GM23338 (cell line): ENCODE measurements at regions not wholly inside any gene's neighbourhood (a gene's known extent, or its start where the extent isn't known, plus 50 kb on each side); places are given as distances from the start of the nearest gene placed in this dataset.

Experiments
- ATAC-seq: fragments of 200-7000 bp; cut with Tn5 transposase; 3 replicates; pipeline ENCODE4 v1.9.1; 2020
- DNase-seq: peaks from one replicate; pipeline ENCODE4 v3.0.0-alpha.2; 2015; ENCODE audit warnings: low spot score
- H2AFZ ChIP-seq: fragments of 200-600 bp; sonication (generic); 2 replicates; pipeline ENCODE4 v1.8.0; 2016; ENCODE audit warnings: antibody characterized with exemption, mild to moderate bottlenecking, moderate library complexity
- H3F3A ChIP-seq: fragments of 200-600 bp; sonication (generic); replicated peaks from 2 replicates; pipeline ENCODE4 v1.8.0; 2017; ENCODE audit warnings: antibody characterized with exemption, mixed run types, low read depth
- H3K27ac ChIP-seq: fragments of 200-600 bp; sonication (generic); 2 replicates; pipeline ENCODE4 v1.6.1; 2016; ENCODE audit warnings: low read depth
- H3K27me3 ChIP-seq: fragments of 200-600 bp; sonication (generic); 2 replicates; pipeline ENCODE4 v1.8.0; 2016; ENCODE audit warnings: mild to moderate bottlenecking, mixed run types, moderate library complexity; ENCODE audit not compliant: insufficient read depth
- H3K36me3 ChIP-seq: fragments of 200-600 bp; sonication (generic); 2 replicates; pipeline ENCODE4 v1.8.0; 2016; ENCODE audit warnings: mild to moderate bottlenecking; ENCODE audit not compliant: insufficient read depth
- H3K4me1 ChIP-seq: fragments of 200-600 bp; sonication (generic); 2 replicates; pipeline ENCODE4 v1.8.0; 2016; ENCODE audit warnings: mild to moderate bottlenecking, moderate library complexity; ENCODE audit not compliant: insufficient read depth
- H3K4me2 ChIP-seq: fragments of 200-600 bp; sonication (generic); 2 replicates; pipeline ENCODE4 v1.7.1; 2017; ENCODE audit warnings: mixed run types
- H3K4me3 ChIP-seq: fragments of 200-600 bp; sonication (generic); 2 replicates; pipeline ENCODE4 v1.6.1; 2016; ENCODE audit warnings: mixed run types
- H3K79me2 ChIP-seq: fragments of 200-600 bp; sonication (generic); replicated peaks from 2 replicates; pipeline ENCODE4 v1.8.0; 2017; ENCODE audit warnings: mild to moderate bottlenecking; ENCODE audit not compliant: insufficient read depth
- H3K9me2 ChIP-seq: fragments of 200-600 bp; sonication (generic); 2 replicates; pipeline ENCODE4 v1.8.0; 2017; ENCODE audit not compliant: insufficient read depth
- H4K20me1 ChIP-seq: fragments of 200-600 bp; sonication (generic); replicated peaks from 2 replicates; pipeline ENCODE4 v1.8.0; 2017; ENCODE audit warnings: mild to moderate bottlenecking; ENCODE audit not compliant: insufficient read depth
- H3K27ac Mint-ChIP-seq: 2 replicates; pipeline ENCODE4 v1.8.0; 2020; ENCODE audit warnings: inconsistent platforms, mild to moderate bottlenecking, moderate library complexity, mixed read lengths
- H3K27me3 Mint-ChIP-seq: 3 replicates; pipeline ENCODE4 v1.8.0; 2022; ENCODE audit warnings: low read depth, mild to moderate bottlenecking, moderate library complexity, mixed read lengths, inconsistent platforms; ENCODE audit not compliant: insufficient read depth, poor library complexity
- H3K36me3 Mint-ChIP-seq: 3 replicates; pipeline ENCODE4 v1.8.0; 2021; ENCODE audit warnings: low read depth, mild to moderate bottlenecking, inconsistent platforms, moderate library complexity, mixed read lengths
- H3K4me1 Mint-ChIP-seq: 3 replicates; pipeline ENCODE4 v1.8.0; 2020; ENCODE audit warnings: mild to moderate bottlenecking, inconsistent platforms, mixed read lengths
- H3K4me3 Mint-ChIP-seq: 3 replicates; pipeline ENCODE4 v1.8.0; 2021; ENCODE audit warnings: moderate library complexity, mild to moderate bottlenecking, inconsistent platforms, mixed read lengths
- H3K9me3 Mint-ChIP-seq: 3 replicates; pipeline ENCODE4 v1.8.0; 2020; ENCODE audit warnings: moderate library complexity, mild to moderate bottlenecking, inconsistent platforms, mixed read lengths
- NANOG ChIP-seq: IDR thresholded peaks from 2 replicates; pipeline ENCODE4 v1.6.1; 2016; ENCODE audit warnings: antibody characterized with exemption, borderline replicate concordance
- POLR2AphosphoS5 ChIP-seq: IDR thresholded peaks from 2 replicates; pipeline ENCODE4 v1.6.1; 2016; ENCODE audit warnings: antibody characterized with exemption, low read depth
- ZNF331 ChIP-seq: fragments of 250-450 bp; sonication (Bioruptor Pico); IDR thresholded peaks from 2 replicates; pipeline ENCODE4 v1.5.0; 2020; ENCODE audit warnings: low read depth, mild to moderate bottlenecking, moderate library complexity
- ZNF462 ChIP-seq: fragments of 250-450 bp; sonication (Bioruptor Pico); IDR thresholded peaks from 2 replicates; pipeline ENCODE4 v1.5.0; 2020; ENCODE audit warnings: mild to moderate bottlenecking, moderate library complexity
- TF ChIP-seq, protein P1 (sequence below): IDR thresholded peaks from 2 replicates; pipeline ENCODE4 v1.6.1; 2016; ENCODE audit warnings: antibody characterized with exemption

DNA sequence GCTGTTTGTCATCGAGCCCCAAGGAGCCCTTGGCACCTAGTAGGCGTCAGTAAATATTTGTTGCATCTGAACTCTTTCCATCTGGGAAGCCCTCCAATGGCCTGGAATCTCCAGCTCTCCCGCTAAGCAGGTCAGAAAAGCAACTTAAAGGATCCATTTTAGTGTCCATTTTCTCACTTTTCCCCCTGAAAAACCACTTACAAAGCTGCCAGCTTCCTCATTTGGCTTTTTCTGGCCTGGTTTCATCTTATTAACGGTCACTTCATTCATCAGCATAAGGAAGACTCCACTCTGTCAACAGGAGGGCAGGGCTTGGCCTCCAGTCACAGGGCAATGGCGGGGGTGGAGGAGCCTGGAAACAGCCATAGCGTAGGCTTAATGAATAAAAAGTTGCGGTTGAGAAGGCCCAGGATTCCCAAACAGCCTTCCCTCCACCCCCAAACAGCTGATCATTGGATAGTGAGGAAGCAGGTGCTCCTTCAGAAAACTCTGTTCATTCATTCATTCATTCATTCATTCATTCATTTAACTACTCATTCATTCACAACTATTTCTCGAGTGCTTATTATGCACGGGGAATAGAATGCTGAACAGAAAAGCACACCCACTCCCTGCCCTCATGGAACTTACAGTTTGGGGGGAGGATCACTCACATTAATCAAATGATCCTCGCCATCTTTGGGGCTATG, 104.5 kb upstream of the RCN1 start:
- Histone ChIP-seq H3K4me1 (no peaks in the 10 kb centered on the region), H3K9me2 (no peaks in the 10 kb centered on the region), H3K36me3 (no peaks in the 10 kb centered on the region), H3K79me2 (no peaks in the 10 kb centered on the region), H3K4me2 (peak overlapping the region; percentile 87), H3F3A (no peaks in the 10 kb centered on the region), H3K4me3 (no peak overlapping the region; the same call in 1 of the 2 replicates), H2AFZ (no peak overlapping the region; the same call in 1 of the 2 replicates), H3K27ac (no peak overlapping the region), H4K20me1 (no peaks in the 10 kb centered on the region), H3K27me3 (peaks cover 14% of the 10 kb centered on the region)
- ATAC-seq (no peak), DNase-seq (peak; percentile 15)
- Mint-ChIP-seq H3K36me3 (no peaks in the 10 kb centered on the region; the same call in 2 of the 3 replicates), H3K27ac (no peak overlapping the region), H3K4me3 (peak overlapping the region; percentile 58), H3K9me3 (no peaks in the 10 kb centered on the region), H3K4me1 (no peaks in the 10 kb centered on the region; the same call in 2 of the 3 replicates), H3K27me3 (peaks cover 12% of the 10 kb centered on the region)
- no peak for TF ChIP-seq ZNF331 (CRISPR knock-in tag)
- TF ChIP-seq POLR2AphosphoS5: no peak
- no peak for TF ChIP-seq NANOG
- TF ChIP-seq, protein P1, sequence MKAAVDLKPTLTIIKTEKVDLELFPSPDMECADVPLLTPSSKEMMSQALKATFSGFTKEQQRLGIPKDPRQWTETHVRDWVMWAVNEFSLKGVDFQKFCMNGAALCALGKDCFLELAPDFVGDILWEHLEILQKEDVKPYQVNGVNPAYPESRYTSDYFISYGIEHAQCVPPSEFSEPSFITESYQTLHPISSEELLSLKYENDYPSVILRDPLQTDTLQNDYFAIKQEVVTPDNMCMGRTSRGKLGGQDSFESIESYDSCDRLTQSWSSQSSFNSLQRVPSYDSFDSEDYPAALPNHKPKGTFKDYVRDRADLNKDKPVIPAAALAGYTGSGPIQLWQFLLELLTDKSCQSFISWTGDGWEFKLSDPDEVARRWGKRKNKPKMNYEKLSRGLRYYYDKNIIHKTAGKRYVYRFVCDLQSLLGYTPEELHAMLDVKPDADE: no peak
- no peak for TF ChIP-seq ZNF462 (CRISPR knock-in tag)
